ENCODE measurements at regions not wholly inside any gene's neighbourhood (a gene's known extent, or its start where the extent isn't known, plus 50 kb on each side); places are given as distances from the start of the nearest gene placed in this dataset.

DNA sequence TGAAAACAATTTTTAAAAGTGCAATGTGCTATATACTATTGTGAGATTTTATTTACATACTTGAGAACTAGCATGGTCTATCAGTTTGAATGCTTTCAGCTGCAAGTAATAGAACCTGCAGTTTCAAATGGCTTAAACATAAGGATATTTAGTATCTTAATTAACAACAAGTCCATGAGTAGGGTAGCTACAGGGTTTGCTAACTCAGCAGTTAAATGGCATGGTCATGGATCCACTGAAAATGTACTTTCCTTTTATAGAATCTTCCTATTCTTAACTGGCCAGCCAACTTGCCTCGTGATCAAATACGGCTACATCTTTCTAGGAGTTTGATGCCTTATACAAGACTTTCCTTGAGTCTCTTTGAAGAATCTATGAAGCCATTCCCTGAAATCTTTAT is 452.8 kb upstream of the SEMA6A start:
- Mint-ChIP-seq H3K4me1 (no peaks in the 10 kb centered on the region; the same call in 2 of the 3 replicates), H3K27ac (no peak overlapping the region)
- no peaks in the 10 kb centered on the region for H4K20me1 ChIP-seq (replicated peaks; ENCODE audit: insufficient read depth)

More for the DNA sequence above, 452.8 kb upstream of the SEMA6A start:
- Histone ChIP-seq H3F3A (replicated peaks; ENCODE audit: low read depth) (no peaks in the 10 kb centered on the region), H3K4me2 (no peak overlapping the region), H3K9me2 (ENCODE audit: insufficient read depth) (0 out of 2 replicates have a peak, but pooled peaks cover 3% of the 10 kb centered on the region), H3K27me3 (ENCODE audit: insufficient read depth) (no peaks in the 10 kb centered on the region), H3K36me3 (ENCODE audit: insufficient read depth) (no peaks in the 10 kb centered on the region), H3K79me2 (replicated peaks; ENCODE audit: insufficient read depth) (no peaks in the 10 kb centered on the region), H3K4me3 (no peak overlapping the region), H3K4me1 (ENCODE audit: insufficient read depth) (no peaks in the 10 kb centered on the region), H3K27ac (ENCODE audit: low read depth) (no peak overlapping the region), H2AFZ (peak overlapping the region; percentile 68; the same call in 1 of the 2 replicates)
- H3K27me3 Mint-ChIP-seq (ENCODE audit: insufficient read depth, low read depth, poor library complexity): peaks cover 2% of the 10 kb centered on the region
- no peak for ATAC-seq
- H3K9me3 Mint-ChIP-seq: peaks cover 2% of the 10 kb centered on the region; the same call in 2 of the 3 replicates
- peaks cover 10% of the 10 kb centered on the region; the same call in 2 of the 3 replicates for H3K36me3 Mint-ChIP-seq (ENCODE audit: low read depth)
- no peak overlapping the region for H3K4me3 Mint-ChIP-seq
- DNase-seq (ENCODE audit: low spot score): no peak
- TF ChIP-seq POLR2AphosphoS5 (IDR thresholded peaks at IDR 0.05; ENCODE audit: low read depth) (no peak), EZH2phosphoT487 (IDR thresholded peaks at IDR 0.05; ENCODE audit: unreplicated experiment) (no peak), REST (IDR thresholded peaks at IDR 0.05; ENCODE audit: unreplicated experiment) (no peak), NANOG (IDR thresholded peaks at IDR 0.05; ENCODE audit: borderline replicate concordance) (no peak), EZH2 (IDR thresholded peaks at IDR 0.05; ENCODE audit: low read depth, unreplicated experiment) (no peak), ZNF114 (CRISPR knock-in tag; IDR thresholded peaks at IDR 0.05) (no peak), CTCF (conservative IDR thresholded peaks at IDR 0.05; ENCODE audit: low read depth in 2 of 2) (no peak)
- TF ChIP-seq, protein P1, sequence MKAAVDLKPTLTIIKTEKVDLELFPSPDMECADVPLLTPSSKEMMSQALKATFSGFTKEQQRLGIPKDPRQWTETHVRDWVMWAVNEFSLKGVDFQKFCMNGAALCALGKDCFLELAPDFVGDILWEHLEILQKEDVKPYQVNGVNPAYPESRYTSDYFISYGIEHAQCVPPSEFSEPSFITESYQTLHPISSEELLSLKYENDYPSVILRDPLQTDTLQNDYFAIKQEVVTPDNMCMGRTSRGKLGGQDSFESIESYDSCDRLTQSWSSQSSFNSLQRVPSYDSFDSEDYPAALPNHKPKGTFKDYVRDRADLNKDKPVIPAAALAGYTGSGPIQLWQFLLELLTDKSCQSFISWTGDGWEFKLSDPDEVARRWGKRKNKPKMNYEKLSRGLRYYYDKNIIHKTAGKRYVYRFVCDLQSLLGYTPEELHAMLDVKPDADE (IDR thresholded peaks at IDR 0.05): no peak

All from GM23338 (cell line).